ENCODE measurements at regions not wholly inside any gene's neighbourhood (a gene's known extent, or its start where the extent isn't known, plus 50 kb on each side); places are given as distances from the start of the nearest gene placed in this dataset.

- no peak for DNase-seq (ENCODE audit: low spot score)
Measured at GRCh38 chr21:41566500-41567014, 58.6 kb upstream of the TMPRSS2 start.

GRCh38 chr21:41565550-41565949, 57.6 kb upstream of the TMPRSS2 start:
- DNase-seq (ENCODE audit: low spot score): no peak

GRCh38 chr21:41564871-41565274, 56.9 kb upstream of the TMPRSS2 start:
- DNase-seq (ENCODE audit: low spot score): no peak

GRCh38 chr21:41562101-41563000, 54.4 kb upstream of the TMPRSS2 start:
- DNase-seq (ENCODE audit: low spot score): no peak

GRCh38 chr21:41561701-41562100, 53.7 kb upstream of the TMPRSS2 start:
- no peak for DNase-seq (ENCODE audit: low spot score)

- no peak for DNase-seq (ENCODE audit: low spot score)
Measured at GRCh38 chr21:41560661-41561158, 52.8 kb upstream of the TMPRSS2 start.

- DNase-seq (ENCODE audit: low spot score): no peak
Measured at GRCh38 chr21:41559658-41560631, 52.0 kb upstream of the TMPRSS2 start.

GRCh38 chr21:41558842-41559241, 50.9 kb upstream of the TMPRSS2 start:
- no peak for DNase-seq (ENCODE audit: low spot score)

- no peak for DNase-seq (ENCODE audit: low spot score)
Measured at GRCh38 chr21:41557884-41558283, 49.9 kb upstream of the TMPRSS2 start.

Measured in CD4-positive, alpha-beta T cell treated with Interleukin-15 for 4 hours (primary cell).